Fibroblast of the conjunctiva (primary cell): ENCODE measurements at regions not wholly inside any gene's neighbourhood (a gene's known extent, or its start where the extent isn't known, plus 50 kb on each side); places are given as distances from the start of the nearest gene placed in this dataset.

Source experiments
- DNase-seq: peaks from one replicate; pipeline ENCODE4 v3.0.0-alpha.2; 2010; ENCODE audit warnings: low read depth

GRCh38 chr10:62550173-62550572 is 176.0 kb downstream of the ZNF365 start:
- no peak for DNase-seq

GRCh38 chr10:62554632-62555199 is 180.5 kb downstream of the ZNF365 start:
- DNase-seq, result peak; percentile 63

GRCh38 chr10:62559481-62560200 is 185.5 kb downstream of the ZNF365 start:
- no peak for DNase-seq

GRCh38 chr10:62560201-62560819 is 186.1 kb downstream of the ZNF365 start:
- DNase-seq, result peak; percentile 89

DNA sequence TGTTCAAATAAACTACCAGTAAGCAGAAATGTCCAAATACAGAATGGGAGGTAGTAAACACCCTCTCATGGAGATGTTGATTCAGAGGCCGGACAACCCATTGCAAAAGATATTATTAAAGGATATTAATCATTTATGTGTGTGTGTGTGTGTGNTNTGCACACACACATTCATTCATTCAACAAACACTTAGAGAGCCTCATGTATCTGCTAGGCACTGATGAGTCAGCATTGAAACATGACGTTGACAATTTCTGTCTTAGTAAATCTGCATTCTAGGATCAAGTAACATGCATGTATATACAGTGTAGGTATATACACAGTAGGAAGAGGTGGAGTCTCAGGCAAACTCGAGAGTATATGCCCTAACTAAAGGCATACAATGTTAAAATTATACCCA is 187.0 kb downstream of the ZNF365 start:
- DNase-seq, result no peak

DNA sequence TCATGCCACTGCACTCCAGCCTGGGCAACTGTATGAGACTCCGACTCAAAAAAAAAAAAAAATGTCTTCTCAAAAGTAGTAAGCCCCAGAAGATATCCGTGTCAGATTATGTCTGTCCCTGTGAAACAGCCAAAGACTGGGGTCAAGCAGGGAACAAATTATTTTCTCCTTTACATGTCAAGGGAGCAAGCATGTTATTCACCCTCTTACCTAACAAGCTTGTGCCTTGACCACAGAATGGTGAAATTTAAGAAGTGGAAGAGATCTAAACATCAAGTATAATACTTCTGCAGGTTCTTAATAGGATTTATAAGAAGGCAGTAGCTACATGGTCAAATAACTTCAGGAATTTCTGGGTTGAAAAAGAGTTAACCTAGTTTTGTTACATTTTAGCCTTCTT is 187.9 kb downstream of the ZNF365 start:
- DNase-seq, result no peak

DNA sequence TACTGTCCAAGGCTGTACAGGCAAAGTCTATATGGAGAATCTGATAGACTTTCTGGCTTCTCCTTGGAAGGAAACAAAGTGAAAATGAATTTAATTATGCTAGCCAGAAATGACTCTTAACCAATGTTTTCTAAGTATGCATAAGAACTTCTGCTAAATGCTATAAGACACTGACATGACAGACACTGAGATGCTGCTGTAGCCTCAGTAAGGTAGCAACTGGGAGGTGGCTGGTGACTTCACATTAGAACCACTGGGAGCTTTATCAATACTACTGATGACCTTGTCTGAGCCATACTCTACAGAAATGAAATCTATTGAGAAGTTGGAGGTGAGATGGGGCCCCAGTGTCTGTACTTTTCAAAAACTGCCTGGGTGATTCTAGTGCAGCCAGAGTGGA is 188.6 kb downstream of the ZNF365 start:
- no peak for DNase-seq

- DNase-seq, result no peak
Observed at GRCh38 chr10:62573929-62574328, 199.8 kb downstream of the ZNF365 start.

DNA sequence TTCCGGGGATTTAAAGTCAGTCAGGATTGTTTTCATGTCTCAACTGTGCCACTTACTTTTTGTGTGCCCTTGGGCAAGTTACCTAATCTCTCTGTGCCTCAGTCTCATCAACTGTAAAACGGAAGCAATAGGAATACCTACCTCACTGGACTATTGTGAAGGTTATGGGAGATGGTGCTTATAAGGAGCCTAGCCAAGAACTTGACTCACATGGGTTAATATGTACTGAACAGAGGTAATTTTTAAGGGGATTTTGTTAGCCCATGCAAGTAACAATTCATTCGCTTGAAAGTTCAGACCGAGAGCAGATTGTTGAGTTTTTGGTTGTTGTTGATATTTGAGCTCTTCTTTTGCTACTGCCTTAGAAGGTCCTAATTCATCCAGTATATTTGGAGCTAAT is 202.9 kb downstream of the ZNF365 start:
- DNase-seq, result no peak

DNA sequence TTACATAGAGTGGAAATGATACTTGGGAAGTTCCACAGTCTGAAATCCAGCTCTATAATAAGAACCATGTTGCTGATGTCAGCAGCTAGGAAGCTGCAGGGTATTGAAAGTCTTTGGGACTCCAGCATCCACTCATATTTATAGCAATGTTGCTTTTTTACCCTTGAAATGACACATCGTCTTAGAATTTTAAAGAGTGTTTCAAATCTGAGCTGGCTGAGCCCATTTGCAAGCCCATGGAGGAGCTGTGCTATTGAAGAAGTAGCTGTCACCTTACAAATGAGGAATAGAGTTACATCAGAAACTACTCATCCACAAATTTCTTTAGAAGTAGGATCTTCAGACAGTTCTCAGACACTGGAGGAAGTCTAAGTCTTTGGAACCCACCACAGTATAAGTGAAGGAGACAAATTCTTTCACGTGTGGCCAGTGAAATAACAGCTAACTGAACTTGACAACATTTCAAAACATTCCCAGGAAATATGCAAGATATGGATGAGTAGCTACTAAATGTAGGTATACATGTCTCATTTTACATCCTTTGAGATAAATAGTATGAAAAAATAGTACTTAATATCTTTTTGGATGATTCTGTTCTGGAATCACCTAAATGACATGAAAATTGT is 203.6 kb downstream of the ZNF365 start:
- no peak for DNase-seq

GRCh38 chr10:62578301-62578700 is 204.1 kb downstream of the ZNF365 start:
- no peak for DNase-seq

DNA sequence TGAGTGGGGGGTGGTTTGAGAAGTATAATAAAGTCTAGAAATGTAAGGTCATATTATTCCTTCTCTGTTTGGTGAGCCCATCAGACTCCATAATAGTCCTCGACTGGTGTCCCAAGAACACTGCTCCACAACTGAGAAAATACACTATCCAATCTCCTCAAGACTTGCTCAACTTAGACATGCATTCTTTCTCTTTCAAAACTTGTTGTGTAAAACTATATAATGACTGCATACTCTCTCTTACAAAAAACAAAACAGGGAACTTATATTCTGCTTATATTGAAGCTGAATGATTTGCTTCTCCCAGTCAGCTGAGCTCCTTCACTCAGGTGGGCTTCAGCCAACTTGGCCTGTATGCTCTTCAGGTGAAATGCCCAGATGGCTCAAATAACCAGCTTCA is 204.7 kb downstream of the ZNF365 start:
- no peak for DNase-seq

- no peak for DNase-seq
Observed at GRCh38 chr10:62580396-62580795, 206.2 kb downstream of the ZNF365 start.

DNA sequence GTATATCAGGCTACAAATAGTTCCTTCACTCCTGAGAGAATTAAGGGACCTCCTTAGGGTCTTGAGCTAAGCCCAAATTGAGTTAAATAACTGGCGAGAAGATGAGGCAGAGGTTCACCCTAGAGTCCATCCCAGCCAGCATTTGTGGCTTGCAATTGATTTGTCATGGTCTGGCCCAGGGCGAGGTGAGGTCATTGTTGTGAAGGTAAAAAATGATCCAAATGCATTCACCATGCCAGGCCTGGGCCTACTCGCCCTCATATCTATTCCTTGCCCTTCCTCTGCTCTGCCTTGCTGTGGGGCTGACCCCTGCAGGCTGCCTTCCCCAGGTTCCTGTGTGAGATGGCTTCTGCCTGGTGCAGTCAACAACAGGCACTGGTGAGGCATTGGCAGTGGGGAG is 207.2 kb downstream of the ZNF365 start:
- DNase-seq, result no peak

- no peak for DNase-seq
Observed at GRCh38 chr10:62582101-62582705, 208.0 kb downstream of the ZNF365 start.

GRCh38 chr10:62582804-62583208 is 208.6 kb downstream of the ZNF365 start:
- peak; percentile 95 for DNase-seq

DNA sequence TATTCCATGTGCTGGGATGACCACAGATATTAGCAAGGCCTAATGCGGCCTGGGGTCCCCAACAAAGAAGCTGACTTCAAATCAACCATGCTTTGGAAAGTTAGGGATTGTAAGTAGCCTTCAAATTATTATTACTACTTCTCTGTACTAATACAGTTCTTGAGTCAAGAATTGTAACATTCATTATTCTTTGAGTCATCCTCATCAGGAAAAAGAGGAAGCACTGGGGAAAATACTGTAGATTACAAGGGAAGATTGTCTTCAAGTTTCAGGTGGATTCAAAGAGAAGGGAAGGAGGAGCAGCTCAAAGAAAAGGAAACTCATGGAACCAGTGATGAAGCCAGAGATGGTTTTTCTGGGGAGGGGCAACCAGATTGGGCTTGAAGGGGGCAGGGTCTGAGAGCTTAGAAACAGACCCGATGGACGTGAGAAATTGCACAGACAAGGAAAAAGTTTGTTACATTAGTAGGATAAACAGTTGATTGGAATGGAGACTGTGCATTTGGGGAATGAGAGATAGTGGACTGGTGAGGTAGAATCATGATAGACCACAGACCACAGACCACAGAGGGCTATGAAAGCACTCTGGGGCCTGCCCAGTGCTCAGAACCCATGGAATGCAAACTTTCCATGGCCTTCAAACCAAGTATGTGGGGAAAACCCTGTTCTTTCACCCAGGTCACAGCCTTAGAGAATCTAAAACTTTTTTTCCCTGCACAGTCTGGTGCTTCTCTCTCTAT is 209.9 kb downstream of the ZNF365 start:
- DNase-seq, result no peak

DNA sequence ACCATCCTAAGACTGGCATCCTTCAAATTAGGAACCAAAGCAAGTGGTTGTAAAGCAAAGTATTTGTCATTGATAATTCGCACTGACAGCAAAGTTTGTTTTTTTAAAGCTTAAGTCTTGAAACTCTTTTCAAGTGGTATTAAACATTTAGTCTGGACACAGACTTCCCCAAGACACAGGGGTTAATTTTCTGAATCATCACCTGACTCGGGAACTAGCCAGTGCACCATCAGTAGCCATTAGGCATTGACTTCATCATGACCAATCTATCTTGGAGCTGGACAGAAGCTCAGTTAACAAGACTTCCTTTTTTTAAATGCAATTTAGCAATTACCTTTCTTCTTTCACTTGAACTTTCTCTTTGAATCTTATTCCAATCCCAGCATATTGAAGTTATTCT is 210.6 kb downstream of the ZNF365 start:
- DNase-seq, result no peak

- DNase-seq, result no peak
Observed at GRCh38 chr10:62585211-62585775, 211.1 kb downstream of the ZNF365 start.

GRCh38 chr10:62587011-62587410 is 212.8 kb downstream of the ZNF365 start:
- DNase-seq, result no peak

DNA sequence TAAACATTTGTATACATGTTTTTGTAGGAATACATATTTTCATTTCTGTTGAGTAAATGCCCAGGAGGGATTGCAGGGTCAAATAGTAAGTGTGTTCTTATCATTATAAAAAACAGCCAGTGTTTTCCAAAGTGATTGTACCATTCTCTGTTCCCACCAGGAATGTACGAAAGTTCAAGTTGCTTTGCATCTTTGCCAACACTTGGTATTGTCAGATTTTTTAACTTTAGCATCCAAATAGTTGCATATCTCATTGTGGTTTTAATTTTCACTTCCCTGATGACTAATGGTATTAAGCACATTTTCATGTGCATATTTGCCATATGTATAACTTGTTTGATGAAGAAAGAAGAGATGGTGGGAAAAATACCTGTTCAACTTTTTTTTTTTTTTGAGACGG is 213.9 kb downstream of the ZNF365 start:
- no peak for DNase-seq

DNA sequence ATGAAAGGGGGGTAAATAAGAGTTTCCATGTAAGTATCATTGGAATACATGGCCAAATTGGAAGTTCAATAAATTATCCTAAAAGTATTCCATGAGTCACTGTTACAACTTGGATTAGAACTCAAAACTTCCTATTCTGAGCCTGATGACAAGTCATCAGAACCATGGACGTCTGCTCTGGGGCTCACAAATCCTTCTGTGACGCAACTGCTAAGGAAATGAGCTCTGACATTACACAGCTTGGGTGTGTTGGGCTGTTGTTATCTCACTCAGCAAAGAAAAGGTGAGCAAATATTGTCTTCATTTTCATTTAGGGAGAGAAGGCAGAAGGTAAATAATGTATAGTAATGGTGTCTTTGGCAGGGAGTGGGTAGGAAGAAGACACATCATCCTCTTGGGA is 214.8 kb upstream of the ADO start:
- no peak for DNase-seq
